AG10803 (cell line): ENCODE measurements at regions not wholly inside any gene's neighbourhood (a gene's known extent, or its start where the extent isn't known, plus 50 kb on each side); places are given as distances from the start of the nearest gene placed in this dataset.

Source experiments
- DNase-seq: peaks from one replicate; pipeline ENCODE4 v3.0.0; 2010; ENCODE audit warnings: low read depth
- H3K4me3 ChIP-seq: 2 replicates; pipeline ENCODE4 v1.5.1; 2011; ENCODE audit warnings: mild to moderate bottlenecking, low read length, control low read depth
- CTCF ChIP-seq: conservative IDR thresholded peaks from 2 replicates; pipeline ENCODE4 v1.5.1; 2011; ENCODE audit warnings: mild to moderate bottlenecking, low read length, control low read depth, inconsistent platforms

GRCh38 chr14:53668897-53669296, 287.7 kb downstream of the BMP4 start:
- no peak overlapping the region for H3K4me3 ChIP-seq
- TF ChIP-seq CTCF = no peak
- peak; percentile 5 for DNase-seq

DNA sequence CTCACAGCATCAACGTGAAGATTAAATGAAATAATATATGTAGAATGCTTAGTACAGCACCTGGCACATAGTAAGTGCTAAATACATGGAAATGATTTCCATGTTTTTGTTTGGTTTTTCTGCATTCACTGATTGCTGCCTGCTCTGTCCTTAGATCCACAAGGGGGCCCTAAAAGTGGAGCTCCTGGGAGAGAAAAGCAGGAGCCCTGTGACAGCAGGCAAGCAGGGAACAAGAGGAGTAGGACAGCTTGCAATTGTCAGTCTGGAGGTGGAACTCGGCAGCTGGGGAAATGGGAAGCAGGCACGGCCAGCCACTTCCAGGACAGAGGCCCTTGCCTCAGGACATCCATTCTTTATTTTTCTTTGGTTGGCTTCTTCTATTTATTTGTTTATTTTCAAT, 292.9 kb downstream of the BMP4 start:
- peak; percentile 1 for DNase-seq
- H3K4me3 ChIP-seq = no peak overlapping the region
- TF ChIP-seq CTCF = peak; percentile 42

- no peak for TF ChIP-seq CTCF
- no peak overlapping the region for H3K4me3 ChIP-seq
- no peak for DNase-seq
These were observed 301.4 kb downstream of the BMP4 start for GRCh38 chr14:53655080-53655785.

- TF ChIP-seq CTCF = no peak
- H3K4me3 ChIP-seq = no peak overlapping the region
- no peak for DNase-seq
These were observed 304.6 kb downstream of the BMP4 start for GRCh38 chr14:53652068-53652467.

- TF ChIP-seq CTCF = no peak
These were observed 305.4 kb downstream of the BMP4 start for GRCh38 chr14:53651096-53651740.

GRCh38 chr14:53646925-53647324, 309.7 kb downstream of the BMP4 start:
- no peak for TF ChIP-seq CTCF
- DNase-seq = no peak
- no peak overlapping the region for H3K4me3 ChIP-seq

More at GRCh38 chr14:53651096-53651740, 305.4 kb downstream of the BMP4 start:
- H3K4me3 ChIP-seq = no peak overlapping the region
- DNase-seq = no peak

- no peak for TF ChIP-seq CTCF
- DNase-seq = no peak
- H3K4me3 ChIP-seq = no peak overlapping the region
These were observed 315.9 kb downstream of the BMP4 start for GRCh38 chr14:53640695-53641094.
